ENCODE measurements at regions not wholly inside any gene's neighbourhood (a gene's known extent, or its start where the extent isn't known, plus 50 kb on each side); places are given as distances from the start of the nearest gene placed in this dataset.

DNA sequence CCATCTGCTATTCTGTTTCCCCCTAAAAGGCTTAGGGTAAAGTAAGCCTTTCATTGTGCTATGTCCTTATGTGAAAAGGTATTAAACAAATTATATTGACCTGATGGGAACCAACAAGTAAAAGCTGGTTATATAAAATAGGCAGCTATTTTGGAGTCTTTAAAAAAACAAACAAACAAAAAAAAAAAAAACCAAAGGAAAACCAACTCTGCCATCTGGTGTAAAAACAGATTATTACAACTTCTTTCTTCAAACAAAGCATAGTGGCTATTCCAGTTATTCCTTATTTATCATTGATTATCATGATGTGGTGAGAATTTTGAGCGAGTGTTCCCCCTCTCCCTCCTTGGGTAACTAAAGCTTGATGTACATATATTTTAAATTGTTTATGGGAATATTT, 122.3 kb upstream of the FHL2 start:
- Mint-ChIP-seq H3K36me3 (ENCODE audit: low read depth) (no peaks in the 10 kb centered on the region), H3K4me1 (no peaks in the 10 kb centered on the region), H3K27me3 (ENCODE audit: insufficient read depth) (no peaks in the 10 kb centered on the region), H3K27ac (no peak overlapping the region), H3K4me3 (no peak overlapping the region), H3K9me3 (no peaks in the 10 kb centered on the region)
- Histone ChIP-seq H3K27ac (ENCODE audit: low read depth, low read length) (no peak overlapping the region), H3K4me1 (ENCODE audit: control insufficient read depth, insufficient read depth, low read length) (no peaks in the 10 kb centered on the region), H3K4me3 (ENCODE audit: low read length) (no peak overlapping the region), H3K27me3 (ENCODE audit: control insufficient read depth, insufficient read depth, low read length, poor library complexity, severe bottlenecking) (no peaks in the 10 kb centered on the region), H3K9ac (ENCODE audit: extremely low read depth, low read length, poor library complexity, severe bottlenecking) (no peak overlapping the region), H3K36me3 (ENCODE audit: control insufficient read depth, insufficient read depth, low read length) (no peaks in the 10 kb centered on the region), H3K9me3 (ENCODE audit: control insufficient read depth, low read length) (no peaks in the 10 kb centered on the region)
- TF ChIP-seq, protein P1, sequence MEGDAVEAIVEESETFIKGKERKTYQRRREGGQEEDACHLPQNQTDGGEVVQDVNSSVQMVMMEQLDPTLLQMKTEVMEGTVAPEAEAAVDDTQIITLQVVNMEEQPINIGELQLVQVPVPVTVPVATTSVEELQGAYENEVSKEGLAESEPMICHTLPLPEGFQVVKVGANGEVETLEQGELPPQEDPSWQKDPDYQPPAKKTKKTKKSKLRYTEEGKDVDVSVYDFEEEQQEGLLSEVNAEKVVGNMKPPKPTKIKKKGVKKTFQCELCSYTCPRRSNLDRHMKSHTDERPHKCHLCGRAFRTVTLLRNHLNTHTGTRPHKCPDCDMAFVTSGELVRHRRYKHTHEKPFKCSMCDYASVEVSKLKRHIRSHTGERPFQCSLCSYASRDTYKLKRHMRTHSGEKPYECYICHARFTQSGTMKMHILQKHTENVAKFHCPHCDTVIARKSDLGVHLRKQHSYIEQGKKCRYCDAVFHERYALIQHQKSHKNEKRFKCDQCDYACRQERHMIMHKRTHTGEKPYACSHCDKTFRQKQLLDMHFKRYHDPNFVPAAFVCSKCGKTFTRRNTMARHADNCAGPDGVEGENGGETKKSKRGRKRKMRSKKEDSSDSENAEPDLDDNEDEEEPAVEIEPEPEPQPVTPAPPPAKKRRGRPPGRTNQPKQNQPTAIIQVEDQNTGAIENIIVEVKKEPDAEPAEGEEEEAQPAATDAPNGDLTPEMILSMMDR (conservative IDR thresholded peaks at IDR 0.05): peak; percentile 81
- no peak for DNase-seq
- WGBS, 2 experiments (ENCODE audit: insufficient coverage in 1 of 2, insufficient read length in 1 of 2): no CpG with 5 or more reads among the region's 1 CpG

DNA sequence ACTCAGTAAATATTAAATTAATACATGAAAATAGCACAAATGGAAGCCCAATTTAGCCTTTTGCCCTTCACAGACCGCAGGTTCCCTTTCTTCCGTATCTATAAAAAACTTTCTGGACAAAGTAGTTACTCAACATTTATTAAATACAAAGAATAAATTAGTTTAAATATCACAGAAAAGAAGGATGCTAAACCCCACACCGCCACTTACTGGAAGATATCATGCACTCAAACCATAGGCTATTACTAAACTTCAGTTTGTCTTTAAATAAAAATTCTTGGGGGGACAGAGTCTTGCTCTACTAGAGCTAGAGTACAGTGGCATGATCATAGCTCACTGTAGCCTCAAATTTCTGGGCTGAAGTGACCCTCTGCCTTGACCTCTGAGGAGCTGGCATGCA, 120.7 kb upstream of the FHL2 start:
- Histone ChIP-seq H3K36me3 (ENCODE audit: control insufficient read depth, insufficient read depth, low read length) (no peaks in the 10 kb centered on the region), H3K9ac (ENCODE audit: extremely low read depth, low read length, poor library complexity, severe bottlenecking) (no peak overlapping the region), H3K27ac (ENCODE audit: low read depth, low read length) (no peak overlapping the region), H3K4me1 (ENCODE audit: control insufficient read depth, insufficient read depth, low read length) (no peaks in the 10 kb centered on the region), H3K9me3 (ENCODE audit: control insufficient read depth, low read length) (no peaks in the 10 kb centered on the region), H3K4me3 (ENCODE audit: low read length) (no peak overlapping the region), H3K27me3 (ENCODE audit: control insufficient read depth, insufficient read depth, low read length, poor library complexity, severe bottlenecking) (no peaks in the 10 kb centered on the region)
- H3K4me1 Mint-ChIP-seq: no peaks in the 10 kb centered on the region
- DNase-seq: no peak
- TF ChIP-seq, protein P1 (conservative IDR thresholded peaks at IDR 0.05): no peak
- H3K27ac Mint-ChIP-seq: no peak overlapping the region
- no peaks in the 10 kb centered on the region for H3K27me3 Mint-ChIP-seq (ENCODE audit: insufficient read depth)
- H3K36me3 Mint-ChIP-seq (ENCODE audit: low read depth): no peaks in the 10 kb centered on the region
- no peak overlapping the region for H3K4me3 Mint-ChIP-seq
- 85% methylated on average over 2 of the region's 3 CpGs; no CpG with 5 or more reads in 1 of the 2 experiments for WGBS, 2 experiments (ENCODE audit: insufficient coverage in 1 of 2, insufficient read length in 1 of 2)
- H3K9me3 Mint-ChIP-seq: no peaks in the 10 kb centered on the region

DNA sequence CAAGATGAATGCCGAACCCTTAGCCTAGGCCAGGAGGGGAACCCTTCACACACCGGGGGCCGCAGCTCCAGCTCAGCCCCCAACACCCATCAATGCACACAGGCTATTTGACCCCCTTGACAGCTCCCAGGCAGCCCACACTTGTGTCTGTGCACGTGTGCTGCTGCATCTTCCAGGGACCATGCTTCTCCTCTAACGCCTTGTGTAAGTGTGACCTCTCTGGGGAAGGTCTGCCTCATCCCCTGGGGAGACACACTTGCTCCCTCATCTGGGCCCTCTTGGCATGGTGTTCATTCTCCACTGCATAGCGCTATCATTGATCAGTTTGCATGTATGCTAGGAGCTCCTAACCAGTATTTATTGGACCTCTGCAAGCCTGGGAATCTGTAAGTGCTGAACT, 120.0 kb upstream of the FHL2 start:
- H3K27ac Mint-ChIP-seq: no peak overlapping the region
- no peaks in the 10 kb centered on the region for H3K4me1 ChIP-seq (ENCODE audit: control insufficient read depth, insufficient read depth, low read length)
- H3K27ac ChIP-seq (ENCODE audit: low read depth, low read length): no peak overlapping the region
- H3K36me3 Mint-ChIP-seq (ENCODE audit: low read depth): no peaks in the 10 kb centered on the region
- no peaks in the 10 kb centered on the region for H3K9me3 ChIP-seq (ENCODE audit: control insufficient read depth, low read length)
- no peak overlapping the region for H3K9ac ChIP-seq (ENCODE audit: extremely low read depth, low read length, poor library complexity, severe bottlenecking)
- 89% methylated on average over 4 to 6 of the region's 6 CpGs for WGBS, 2 experiments (ENCODE audit: insufficient coverage in 1 of 2, insufficient read length in 1 of 2)
- no peak for DNase-seq
- no peaks in the 10 kb centered on the region for H3K4me1 Mint-ChIP-seq
- H3K4me3 Mint-ChIP-seq: no peak overlapping the region
- TF ChIP-seq, protein P1 (conservative IDR thresholded peaks at IDR 0.05): peak; percentile 52
- H3K27me3 Mint-ChIP-seq (ENCODE audit: insufficient read depth): peaks cover 2% of the 10 kb centered on the region
- no peak overlapping the region for H3K4me3 ChIP-seq (ENCODE audit: low read length)
- H3K27me3 ChIP-seq (ENCODE audit: control insufficient read depth, insufficient read depth, low read length, poor library complexity, severe bottlenecking): no peaks in the 10 kb centered on the region
- H3K9me3 Mint-ChIP-seq: no peaks in the 10 kb centered on the region
- H3K36me3 ChIP-seq (ENCODE audit: control insufficient read depth, insufficient read depth, low read length): no peaks in the 10 kb centered on the region

Data from endodermal cell (in vitro differentiated cells).